B cell (primary cell): ENCODE measurements at regions not wholly inside any gene's neighbourhood (a gene's known extent, or its start where the extent isn't known, plus 50 kb on each side); places are given as distances from the start of the nearest gene placed in this dataset.

Experiments used
- ATAC-seq: fragments of 200-7000 bp; cut with Tn5 transposase; one replicate; pipeline ENCODE4 v1.10.0; 2021; ENCODE audit warnings: low read depth, mild to moderate bottlenecking, moderate number of reproducible peaks, moderate library complexity
- CTCF ChIA-PET: fragments of 350-600 bp; sonication (Branson Sonifier 250); formaldehyde crosslinking; loops from one replicate; lab custom pipeline; 2021; ENCODE audit warnings: antibody characterized with exemption, inconsistent platforms; lab: Charles Lee
- POLR2A ChIA-PET: fragments of 350-600 bp; sonication (Branson Sonifier 250); formaldehyde crosslinking; loops from one replicate; lab custom pipeline; 2021; ENCODE audit warnings: antibody characterized with exemption; lab: Charles Lee
- DNase-seq: peaks from one replicate; pipeline ENCODE4 v3.0.0; 2013
- H2AFZ ChIP-seq: 2 replicates; pipeline ENCODE4 v1.6.1; 2012; ENCODE audit warnings: mild to moderate bottlenecking, low read depth, low read length; ENCODE audit not compliant: insufficient read depth, poor library complexity, severe bottlenecking
- H3K27ac ChIP-seq, 2 donors: 1 replicate in 1 of 2; 2 replicates in 1 of 2; pipeline ENCODE4 v1.5.1; 2012 to 2013; ENCODE audit warnings: low read length in 2 of 2, mild to moderate bottlenecking in 2 of 2, moderate library complexity in 1 of 2
- H3K27me3 ChIP-seq, 4 experiments: fragments of 200-600 bp in 1 of 4; sonication (generic) in 1 of 4; replicated peaks in 1 of 4; 1 replicate in 2 of 4; 2 replicates in 2 of 4; pipeline versions ENCODE4 v1.6.1 to v1.7.0; 2013 to 2016; ENCODE audit warnings: low read length in 3 of 4, mild to moderate bottlenecking in 2 of 4, mixed read lengths in 1 of 4, moderate library complexity in 1 of 4; ENCODE audit not compliant: insufficient read depth in 4 of 4, control insufficient read depth in 3 of 4; ENCODE audit errors: control extremely low read depth in 1 of 4
- H3K36me3 ChIP-seq, 2 experiments: replicated peaks in 1 of 2; 1 replicate in 1 of 2; 2 replicates in 1 of 2; pipeline versions ENCODE4 v1.6.1 to v1.7.1; 2013; ENCODE audit warnings: low read length in 1 of 2; ENCODE audit not compliant: insufficient read depth in 2 of 2, control insufficient read depth in 1 of 2; ENCODE audit errors: control extremely low read depth in 1 of 2, extremely low read depth in 1 of 2
- H3K4me1 ChIP-seq, 2 donors: fragments of 200-600 bp in 1 of 2; sonication (generic) in 1 of 2; 1 replicate in 1 of 2; 2 replicates in 1 of 2; pipeline versions ENCODE4 v1.5.1 to v1.6.1; 2013 to 2017; ENCODE audit warnings: low read length in 2 of 2; ENCODE audit not compliant: control insufficient read depth in 2 of 2, insufficient read depth in 2 of 2
- H3K4me2 ChIP-seq: replicated peaks from 2 replicates; pipeline ENCODE3; 2012; ENCODE audit warnings: mild to moderate bottlenecking, low read depth, low read length; ENCODE audit not compliant: poor library complexity, severe bottlenecking
- H3K4me3 ChIP-seq, 5 experiments: fragments of 200-600 bp in 1 of 5; sonication (generic) in 1 of 5; 1 replicate in 3 of 5; 2 replicates in 2 of 5; pipeline versions ENCODE4 v1.5.1 to v1.7.0; 2011 to 2016; ENCODE audit warnings: low read length in 4 of 5, mild to moderate bottlenecking in 4 of 5, low read depth in 2 of 5, control low read depth in 1 of 5, moderate library complexity in 1 of 5; ENCODE audit not compliant: insufficient read depth in 1 of 5; ENCODE audit errors: control extremely low read depth in 1 of 5, extremely low read depth in 1 of 5
- H3K79me2 ChIP-seq: fragments of 200-600 bp; sonication (generic); one replicate; pipeline ENCODE4 v1.6.0; 2016; ENCODE audit warnings: low read length; ENCODE audit not compliant: control insufficient read depth, insufficient read depth
- H3K9ac ChIP-seq: fragments of 200-600 bp; sonication (generic); 2 replicates; pipeline ENCODE4 v1.6.1; 2017; ENCODE audit warnings: mild to moderate bottlenecking, low read length, moderate library complexity
- H3K9me3 ChIP-seq, 3 donors: one replicate each; pipeline versions ENCODE4 v1.6.1 to v1.7.1; 2013; ENCODE audit warnings: low read length in 2 of 3; ENCODE audit not compliant: control insufficient read depth in 2 of 3, insufficient read depth in 1 of 3; ENCODE audit errors: control extremely low read depth in 1 of 3
- H4K20me1 ChIP-seq: 2 replicates; pipeline ENCODE4 v1.6.0; 2012; ENCODE audit warnings: mild to moderate bottlenecking, low read length; ENCODE audit not compliant: insufficient read depth, control insufficient read depth, poor library complexity, severe bottlenecking
- H3K27ac Mint-ChIP-seq: one replicate; pipeline ENCODE4 v1.8.0; 2021; ENCODE audit warnings: mixed read lengths
- H3K27me3 Mint-ChIP-seq: one replicate; pipeline ENCODE4 v1.8.0; 2021; ENCODE audit warnings: mixed read lengths
- H3K4me1 Mint-ChIP-seq: one replicate; pipeline ENCODE4 v1.8.0; 2021; ENCODE audit warnings: mixed read lengths
- H3K4me3 Mint-ChIP-seq: one replicate; pipeline ENCODE4 v1.8.0; 2021; ENCODE audit warnings: mixed read lengths
- H3K9me3 Mint-ChIP-seq: one replicate; pipeline ENCODE4 v1.8.0; 2022; ENCODE audit warnings: mixed read lengths; ENCODE audit not compliant: insufficient read depth
- EZH2 ChIP-seq: IDR thresholded peaks from 2 replicates; pipeline ENCODE4 v1.6.1; 2012; ENCODE audit warnings: borderline replicate concordance, low read depth, mild to moderate bottlenecking, moderate library complexity, low read length; ENCODE audit not compliant: insufficient read depth, poor library complexity, severe bottlenecking
- WGBS: methylation state at CpG from one replicate; pipeline ENCODE4 v1.1.5; 2013; ENCODE audit warnings: missing lambda C conversion rate; ENCODE audit not compliant: insufficient coverage; 5-methylcytosine and 5-hydroxymethylcytosine counted together
- intact Hi-C: fragments of 100-400 bp; cut with micrococcal nuclease; formaldehyde crosslinking; loops from one replicate; pipeline ENCODE4 v1.10.0; 2022
- TF ChIP-seq, protein P1 (sequence below): fragments of 200-600 bp; IDR thresholded peaks from one replicate; pipeline ENCODE4 v1.8.0; 2022; ENCODE audit warnings: antibody characterized with exemption, mild to moderate bottlenecking

DNA sequence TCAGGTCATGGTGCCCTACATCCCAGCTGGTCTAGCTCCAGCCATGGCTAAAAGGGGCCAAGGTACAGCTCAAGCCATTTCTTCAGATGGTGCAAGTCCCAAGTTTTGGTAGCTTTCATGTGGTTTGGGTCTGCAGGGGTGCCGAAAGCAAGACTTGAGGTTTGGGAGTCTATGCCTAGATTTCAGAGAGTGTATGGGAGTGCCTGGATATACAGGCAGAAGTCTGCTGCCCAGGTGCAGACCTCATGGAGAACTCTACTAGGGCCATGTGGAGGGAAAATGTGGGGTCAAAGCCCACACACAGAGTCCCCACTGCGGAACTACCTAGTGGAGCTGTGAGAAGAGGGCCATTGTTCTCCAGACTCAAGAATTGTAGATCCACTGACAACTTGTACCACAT is 1000.9 kb upstream of the ADGRB3 start:
- peaks cover 0 to 7% (median 2%) of the 10 kb centered on the region in 3 donors for H3K9me3 ChIP-seq
- H3K27me3 Mint-ChIP-seq, result no peaks in the 10 kb centered on the region
- DNase-seq, result peak; percentile 3
- no peaks in the 10 kb centered on the region for H4K20me1 ChIP-seq
- H3K36me3 ChIP-seq, result no peaks in the 10 kb centered on the region
- no peaks in the 10 kb centered on the region for H3K4me1 Mint-ChIP-seq
- intact Hi-C loops, result no loop called here
- CTCF ChIA-PET, result no interaction called here
- no peak overlapping the region for H3K4me2 ChIP-seq
- H3K4me3 Mint-ChIP-seq, result no peak overlapping the region
- no peak for ATAC-seq
- no peaks in the 10 kb centered on the region for H3K79me2 ChIP-seq
- H2AFZ ChIP-seq, result no peak overlapping the region
- H3K9ac ChIP-seq, result no peak overlapping the region
- TF ChIP-seq, protein P1, sequence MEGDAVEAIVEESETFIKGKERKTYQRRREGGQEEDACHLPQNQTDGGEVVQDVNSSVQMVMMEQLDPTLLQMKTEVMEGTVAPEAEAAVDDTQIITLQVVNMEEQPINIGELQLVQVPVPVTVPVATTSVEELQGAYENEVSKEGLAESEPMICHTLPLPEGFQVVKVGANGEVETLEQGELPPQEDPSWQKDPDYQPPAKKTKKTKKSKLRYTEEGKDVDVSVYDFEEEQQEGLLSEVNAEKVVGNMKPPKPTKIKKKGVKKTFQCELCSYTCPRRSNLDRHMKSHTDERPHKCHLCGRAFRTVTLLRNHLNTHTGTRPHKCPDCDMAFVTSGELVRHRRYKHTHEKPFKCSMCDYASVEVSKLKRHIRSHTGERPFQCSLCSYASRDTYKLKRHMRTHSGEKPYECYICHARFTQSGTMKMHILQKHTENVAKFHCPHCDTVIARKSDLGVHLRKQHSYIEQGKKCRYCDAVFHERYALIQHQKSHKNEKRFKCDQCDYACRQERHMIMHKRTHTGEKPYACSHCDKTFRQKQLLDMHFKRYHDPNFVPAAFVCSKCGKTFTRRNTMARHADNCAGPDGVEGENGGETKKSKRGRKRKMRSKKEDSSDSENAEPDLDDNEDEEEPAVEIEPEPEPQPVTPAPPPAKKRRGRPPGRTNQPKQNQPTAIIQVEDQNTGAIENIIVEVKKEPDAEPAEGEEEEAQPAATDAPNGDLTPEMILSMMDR, result no peak
- no peak for TF ChIP-seq EZH2
- POLR2A ChIA-PET, result no interaction called here
- H3K4me1 ChIP-seq, result no peaks in the 10 kb centered on the region
- no peak overlapping the region for H3K4me3 ChIP-seq
- WGBS, result 100% methylated on average over 1 of the region's 2 CpGs
- H3K27me3 ChIP-seq, result no peaks in the 10 kb centered on the region
- H3K27ac ChIP-seq, result no peak overlapping the region
- H3K9me3 Mint-ChIP-seq, result peaks cover 3% of the 10 kb centered on the region
- no peak overlapping the region for H3K27ac Mint-ChIP-seq

DNA sequence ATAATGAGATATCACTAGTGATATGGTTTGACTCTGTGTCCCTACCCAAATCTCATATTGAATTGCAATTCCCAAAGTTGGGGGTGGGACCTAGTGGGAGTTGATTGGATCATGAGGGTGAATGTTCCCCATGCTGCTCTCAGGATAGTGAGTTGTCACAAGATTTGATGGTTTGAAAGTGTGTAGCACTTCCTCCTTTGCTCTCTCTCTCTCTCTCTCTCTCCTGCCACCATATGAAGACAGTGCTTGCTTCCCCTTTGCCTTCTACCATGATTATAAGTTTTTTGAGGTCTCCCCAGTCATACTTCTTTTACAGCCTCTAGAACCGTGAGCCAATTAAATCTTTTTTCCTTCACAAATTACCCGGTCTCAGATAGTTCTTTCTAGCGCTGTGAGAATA is 1002.0 kb upstream of the ADGRB3 start:
- Mint-ChIP-seq H3K27me3 (no peaks in the 10 kb centered on the region), H3K4me1 (no peaks in the 10 kb centered on the region)
- CTCF ChIA-PET, result no interaction called here

More for the DNA sequence above, 1002.0 kb upstream of the ADGRB3 start:
- DNase-seq (no peak), ATAC-seq (no peak)
- no peak overlapping the region for H3K27ac ChIP-seq
- no peaks in the 10 kb centered on the region for H3K79me2 ChIP-seq
- no peaks in the 10 kb centered on the region for H4K20me1 ChIP-seq
- WGBS, result no CpG with 5 or more reads among the region's 3 CpGs
- intact Hi-C loops, result no loop called here
- H3K9me3 ChIP-seq, result peaks cover 0 to 7% (median 2%) of the 10 kb centered on the region in 3 donors
- no peak overlapping the region for H3K4me3 ChIP-seq
- H3K9ac ChIP-seq, result no peak overlapping the region
- peaks cover 3% of the 10 kb centered on the region for H3K9me3 Mint-ChIP-seq
- H3K4me1 ChIP-seq, result no peaks in the 10 kb centered on the region
- POLR2A ChIA-PET, result no interaction called here
- H3K36me3 ChIP-seq, result no peaks in the 10 kb centered on the region
- no peak overlapping the region for H3K27ac Mint-ChIP-seq
- H3K4me2 ChIP-seq, result no peak overlapping the region
- H3K4me3 Mint-ChIP-seq, result no peak overlapping the region
- H3K27me3 ChIP-seq, result no peaks in the 10 kb centered on the region
- no peak overlapping the region for H2AFZ ChIP-seq
- TF ChIP-seq EZH2, result no peak
- TF ChIP-seq, protein P1, result no peak
